OCI-LY1 (cell line): ENCODE measurements at regions not wholly inside any gene's neighbourhood (a gene's known extent, or its start where the extent isn't known, plus 50 kb on each side); places are given as distances from the start of the nearest gene placed in this dataset.

Experiments used
- H2AFZ ChIP-seq: fragments of 200-600 bp; sonication (generic), shearing (Covaris generic); 2 replicates; pipeline ENCODE4 v1.6.0; 2014; ENCODE audit warnings: antibody characterized with exemption, mild to moderate bottlenecking, low read length
- H3F3A ChIP-seq: fragments of 200-600 bp; sonication (generic), shearing (Covaris generic); 2 replicates; pipeline ENCODE4 v1.6.0; 2014; ENCODE audit warnings: mild to moderate bottlenecking, antibody characterized with exemption, low read length, moderate library complexity; ENCODE audit not compliant: insufficient read depth
- H3K27ac ChIP-seq: fragments of 200-600 bp; sonication (generic); 2 replicates; pipeline ENCODE4 v1.5.1; 2014; ENCODE audit warnings: low read length, mixed run types, mild to moderate bottlenecking, low read depth; ENCODE audit not compliant: poor library complexity, severe bottlenecking
- H3K27me3 ChIP-seq: fragments of 200-600 bp; sonication (generic); 2 replicates; pipeline ENCODE4 v1.6.0; 2014; ENCODE audit warnings: antibody characterized with exemption, mild to moderate bottlenecking, low read length, moderate library complexity; ENCODE audit not compliant: insufficient read depth
- H3K36me3 ChIP-seq: fragments of 200-600 bp; sonication (generic); 2 replicates; pipeline ENCODE4 v1.6.1; 2014; ENCODE audit warnings: mild to moderate bottlenecking, antibody characterized with exemption, low read length, moderate library complexity, mixed read lengths; ENCODE audit not compliant: insufficient read depth
- H3K4me1 ChIP-seq: fragments of 200-600 bp; sonication (generic); 2 replicates; pipeline ENCODE4 v1.5.1; 2014; ENCODE audit warnings: mild to moderate bottlenecking, low read length, moderate library complexity; ENCODE audit not compliant: insufficient read depth, severe bottlenecking
- H3K4me2 ChIP-seq: fragments of 200-600 bp; sonication (generic), shearing (Covaris generic); 2 replicates; pipeline ENCODE4 v1.6.1; 2014; ENCODE audit warnings: low read length
- H3K4me3 ChIP-seq: fragments of 200-600 bp; sonication (generic); 2 replicates; pipeline ENCODE4 v1.5.1; 2014; ENCODE audit warnings: low read length, low read depth, mild to moderate bottlenecking, mixed read lengths; ENCODE audit not compliant: poor library complexity, severe bottlenecking
- H3K79me2 ChIP-seq: fragments of 200-600 bp; shearing (Covaris generic); 2 replicates; pipeline ENCODE4 v1.6.1; 2016; ENCODE audit warnings: mixed run types, low read length, mixed read lengths; ENCODE audit not compliant: insufficient read depth
- H3K9ac ChIP-seq: fragments of 200-600 bp; sonication (generic), shearing (Covaris generic); 2 replicates; pipeline ENCODE4 v1.6.1; 2014; ENCODE audit warnings: mild to moderate bottlenecking, low read length, mixed read lengths
- H3K9me2 ChIP-seq: fragments of 200-600 bp; sonication (generic), shearing (Covaris generic); 2 replicates; pipeline ENCODE4 v1.6.1; 2014; ENCODE audit warnings: low read depth, mild to moderate bottlenecking, low read length, mixed read lengths
- H3K9me3 ChIP-seq: fragments of 200-600 bp; shearing (Covaris generic); 2 replicates; pipeline ENCODE4 v1.6.1; 2014; ENCODE audit warnings: low read length, mixed read lengths
- H4K20me1 ChIP-seq: fragments of 200-600 bp; sonication (generic), shearing (Covaris generic); 2 replicates; pipeline ENCODE4 v1.6.0; 2016; ENCODE audit warnings: mild to moderate bottlenecking, low read length; ENCODE audit not compliant: insufficient read depth
- EZH2 ChIP-seq: fragments of 200-600 bp; sonication (generic), shearing (Covaris generic); IDR thresholded peaks from 2 replicates; pipeline ENCODE4 v1.8.0; 2017; ENCODE audit warnings: borderline replicate concordance, mixed run types, mild to moderate bottlenecking, antibody characterized with exemption, low read length, moderate library complexity, mixed read lengths
- TF ChIP-seq, protein P1 (sequence below): fragments of 200-600 bp; sonication (generic), shearing (Covaris generic); IDR thresholded peaks from 2 replicates; pipeline ENCODE4 v1.5.1; 2017; ENCODE audit warnings: mild to moderate bottlenecking, antibody characterized with exemption, low read length, moderate library complexity, mixed read lengths

DNA sequence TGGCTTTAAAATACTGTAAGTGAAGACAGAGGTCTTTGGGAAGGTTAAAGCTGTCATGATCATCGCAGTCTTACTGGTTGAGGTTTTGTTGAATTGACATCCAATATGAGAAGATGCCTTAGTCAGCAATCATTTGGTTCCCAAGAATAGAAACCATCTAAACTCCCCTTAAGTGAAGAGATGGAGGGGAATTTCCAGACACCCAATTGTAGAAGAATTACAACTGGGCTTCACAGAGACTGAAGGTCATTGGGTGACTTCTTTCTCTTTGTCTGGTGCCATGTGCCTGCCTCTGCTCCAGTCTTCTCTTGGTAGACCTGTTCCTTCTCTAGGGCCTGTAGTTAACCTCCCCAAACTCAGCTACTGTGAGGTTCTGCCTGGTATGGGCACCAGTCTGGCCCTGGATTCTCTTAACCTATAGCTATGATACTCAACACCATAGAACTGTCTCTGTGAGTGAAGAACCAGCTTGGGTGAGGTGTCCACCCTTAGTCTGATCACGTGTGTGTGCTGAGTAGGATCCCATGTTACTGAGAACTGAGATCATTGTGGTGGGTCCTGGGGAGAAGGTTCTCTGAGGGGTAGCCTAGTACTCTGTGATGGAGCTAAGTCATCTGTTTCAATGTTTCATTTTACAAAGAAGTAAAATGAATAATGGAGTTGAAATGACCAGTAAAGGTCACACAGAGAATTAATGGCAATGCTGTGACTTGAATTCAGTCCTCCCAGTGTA lies 182.5 kb downstream of the CSNK2A3 start:
- no peak for TF ChIP-seq EZH2
- TF ChIP-seq, protein P1, sequence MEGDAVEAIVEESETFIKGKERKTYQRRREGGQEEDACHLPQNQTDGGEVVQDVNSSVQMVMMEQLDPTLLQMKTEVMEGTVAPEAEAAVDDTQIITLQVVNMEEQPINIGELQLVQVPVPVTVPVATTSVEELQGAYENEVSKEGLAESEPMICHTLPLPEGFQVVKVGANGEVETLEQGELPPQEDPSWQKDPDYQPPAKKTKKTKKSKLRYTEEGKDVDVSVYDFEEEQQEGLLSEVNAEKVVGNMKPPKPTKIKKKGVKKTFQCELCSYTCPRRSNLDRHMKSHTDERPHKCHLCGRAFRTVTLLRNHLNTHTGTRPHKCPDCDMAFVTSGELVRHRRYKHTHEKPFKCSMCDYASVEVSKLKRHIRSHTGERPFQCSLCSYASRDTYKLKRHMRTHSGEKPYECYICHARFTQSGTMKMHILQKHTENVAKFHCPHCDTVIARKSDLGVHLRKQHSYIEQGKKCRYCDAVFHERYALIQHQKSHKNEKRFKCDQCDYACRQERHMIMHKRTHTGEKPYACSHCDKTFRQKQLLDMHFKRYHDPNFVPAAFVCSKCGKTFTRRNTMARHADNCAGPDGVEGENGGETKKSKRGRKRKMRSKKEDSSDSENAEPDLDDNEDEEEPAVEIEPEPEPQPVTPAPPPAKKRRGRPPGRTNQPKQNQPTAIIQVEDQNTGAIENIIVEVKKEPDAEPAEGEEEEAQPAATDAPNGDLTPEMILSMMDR, result no peak
- no peaks in the 10 kb centered on the region for H3K9me3 ChIP-seq

DNA sequence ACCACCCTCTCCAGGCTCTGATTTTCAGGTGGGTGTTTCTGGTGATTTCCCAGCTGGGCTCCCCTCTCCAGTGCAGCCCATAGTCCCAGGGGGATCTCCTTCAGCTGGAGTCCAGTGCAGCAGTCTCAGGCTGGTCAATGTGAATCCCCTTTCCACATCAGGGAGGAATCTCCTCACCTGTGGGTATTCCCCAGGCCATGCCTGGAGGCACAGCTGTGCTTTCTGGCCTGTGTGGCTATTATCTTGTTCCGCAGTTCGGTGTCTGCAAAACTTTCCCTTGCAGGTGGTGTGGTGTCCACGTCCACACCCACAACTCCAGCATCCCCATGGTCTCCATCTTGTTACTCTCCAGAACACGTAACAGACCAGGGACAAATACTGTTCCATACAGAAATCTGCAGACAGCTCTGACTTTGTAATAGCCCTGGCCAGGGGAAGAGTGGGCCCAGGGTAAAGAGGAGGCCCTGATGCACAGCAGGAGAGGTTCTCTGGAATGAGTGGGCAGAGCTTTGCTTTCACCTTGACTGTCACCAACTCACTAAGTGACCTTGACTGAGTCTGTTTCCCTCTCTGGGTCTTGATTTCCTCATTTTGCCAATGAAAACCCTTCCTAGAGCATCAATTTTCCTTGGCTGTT lies 183.2 kb downstream of the CSNK2A3 start:
- no peaks in the 10 kb centered on the region for H3K36me3 ChIP-seq
- H3K9me3 ChIP-seq, result no peaks in the 10 kb centered on the region
- H3K9ac ChIP-seq, result no peak overlapping the region
- no peak overlapping the region for H2AFZ ChIP-seq
- no peak overlapping the region for H3K27ac ChIP-seq
- H3K27me3 ChIP-seq, result peaks cover 3% of the 10 kb centered on the region; the same call in 1 of the 2 replicates
- H3F3A ChIP-seq, result no peaks in the 10 kb centered on the region
- no peaks in the 10 kb centered on the region; the same call in 1 of the 2 replicates for H3K9me2 ChIP-seq
- H4K20me1 ChIP-seq, result no peaks in the 10 kb centered on the region
- no peaks in the 10 kb centered on the region for H3K4me1 ChIP-seq
- H3K79me2 ChIP-seq, result no peaks in the 10 kb centered on the region
- TF ChIP-seq, protein P1, result no peak
- TF ChIP-seq EZH2, result no peak
- no peak overlapping the region for H3K4me3 ChIP-seq
- no peak overlapping the region for H3K4me2 ChIP-seq

More for the DNA sequence above, 182.5 kb downstream of the CSNK2A3 start:
- Histone ChIP-seq H4K20me1 (no peaks in the 10 kb centered on the region), H3K4me3 (no peak overlapping the region), H2AFZ (no peak overlapping the region), H3K36me3 (no peaks in the 10 kb centered on the region), H3K27ac (no peak overlapping the region), H3K79me2 (no peaks in the 10 kb centered on the region), H3F3A (no peaks in the 10 kb centered on the region), H3K9me2 (no peaks in the 10 kb centered on the region; the same call in 1 of the 2 replicates), H3K9ac (no peak overlapping the region), H3K4me2 (no peak overlapping the region), H3K27me3 (peaks cover 3% of the 10 kb centered on the region; the same call in 1 of the 2 replicates), H3K4me1 (no peaks in the 10 kb centered on the region)

DNA sequence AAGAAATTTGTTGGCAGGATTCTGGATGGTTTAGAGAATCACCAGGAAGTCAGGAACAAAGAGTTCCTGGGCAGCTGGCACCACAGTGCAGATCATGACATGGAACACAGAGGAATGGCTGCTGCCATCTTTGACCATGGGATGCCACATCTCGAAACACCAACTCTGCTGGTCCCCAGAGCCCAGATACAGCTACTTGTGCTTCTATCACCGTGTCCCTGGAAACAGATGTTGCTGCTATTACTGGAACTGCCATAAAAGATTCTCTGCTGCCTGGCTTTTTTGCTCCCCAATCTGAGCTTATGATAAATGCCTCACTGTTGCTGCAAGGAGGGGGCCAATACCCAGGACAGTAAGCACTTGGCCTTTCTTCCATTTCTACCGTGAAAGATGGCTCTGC lies 185.2 kb downstream of the CSNK2A3 start:
- TF ChIP-seq, protein P1, result no peak
- no peak for TF ChIP-seq EZH2
- Histone ChIP-seq H3K9me2 (no peaks in the 10 kb centered on the region; the same call in 1 of the 2 replicates), H3K27ac (no peak overlapping the region), H3F3A (no peaks in the 10 kb centered on the region), H3K9me3 (no peaks in the 10 kb centered on the region), H2AFZ (no peak overlapping the region), H3K79me2 (no peaks in the 10 kb centered on the region), H3K9ac (no peak overlapping the region), H3K27me3 (no peaks in the 10 kb centered on the region), H3K4me2 (no peak overlapping the region), H3K4me3 (no peak overlapping the region), H4K20me1 (no peaks in the 10 kb centered on the region), H3K4me1 (no peaks in the 10 kb centered on the region), H3K36me3 (no peaks in the 10 kb centered on the region)
